K562 (cell line): ENCODE measurements at regions not wholly inside any gene's neighbourhood (a gene's known extent, or its start where the extent isn't known, plus 50 kb on each side); places are given as distances from the start of the nearest gene placed in this dataset.

Source experiments
- ATAC-seq: fragments of 200-7000 bp; cut with Tn5 transposase; 3 replicates; pipeline ENCODE4 v1.9.1; 2020; ENCODE audit warnings: moderate library complexity
- BruUV-seq: library from RNA; stranded (reverse); fragments of 400-500 nt; replicated peaks from 2 replicates; lab custom pipeline; 2021; lab: Mats Ljungman, UMichigan
- CTCF ChIA-PET: fragments of 300-600 bp; formaldehyde crosslinking; extraction: SDS; loops from one replicate; lab custom pipeline; 2021; ENCODE audit warnings: low intra/inter-chr PET ratio; lab: Yijun Ruan, JAX
- POLR2A ChIA-PET: fragments of 300-600, 350-650 bp; sonication (Branson Sonifier 250); formaldehyde crosslinking; extraction: SDS; loops from one replicate; lab custom pipeline; 2021; ENCODE audit warnings: antibody characterized with exemption, inconsistent platforms; lab: Yijun Ruan, JAX
- DNase-seq, 4 experiments: peaks; one replicate each; pipeline versions ENCODE4 v3.0.0 to v3.0.0-alpha.2; 2011 to 2018; ENCODE audit warnings: low spot score in 3 of 4, mixed read lengths in 3 of 4; ENCODE audit errors: extremely low read depth in 1 of 4
- FAIRE-seq: peaks from 2 replicates; lab custom pipeline; 2011; peaks lifted over from hg19 to GRCh38; lab: Jason Lieb, UNC
- H2AFZ ChIP-seq: 2 replicates; pipeline ENCODE4 v1.6.0; 2011; ENCODE audit warnings: low read depth, low read length, control low read depth, inconsistent platforms
- H3K27ac ChIP-seq: fragments of 200-600 bp; 3 replicates; pipeline ENCODE4 v1.8.0; 2011; ENCODE audit warnings: low read depth, mild to moderate bottlenecking, control low read depth, inconsistent platforms, low read length, moderate library complexity, mixed read lengths; ENCODE audit errors: extremely low read depth
- H3K27me3 ChIP-seq, 2 experiments: fragments of 300-600 bp in 1 of 2; 2 replicates in 1 of 2; 3 replicates in 1 of 2; pipeline versions ENCODE4 v1.6.0 to v1.8.0; 2011; ENCODE audit warnings: inconsistent platforms in 2 of 2, low read length in 2 of 2, mild to moderate bottlenecking in 1 of 2, mixed read lengths in 1 of 2, moderate library complexity in 1 of 2; ENCODE audit not compliant: control insufficient read depth in 2 of 2, insufficient read depth in 2 of 2
- H3K36me3 ChIP-seq: fragments of 300-600 bp; 3 replicates; pipeline ENCODE4 v1.8.0; 2011; ENCODE audit warnings: mild to moderate bottlenecking, low read length, inconsistent platforms; ENCODE audit not compliant: control insufficient read depth, insufficient read depth
- H3K4me1 ChIP-seq, 2 experiments: fragments of 200-600 bp in 1 of 2; replicated peaks in 1 of 2; 2 replicates in 1 of 2; 3 replicates in 1 of 2; pipeline versions ENCODE4 v1.5.1 to v1.8.0; 2011; ENCODE audit warnings: inconsistent platforms in 2 of 2, low read length in 2 of 2, mild to moderate bottlenecking in 1 of 2, mixed read lengths in 1 of 2, moderate library complexity in 1 of 2; ENCODE audit not compliant: control insufficient read depth in 2 of 2, insufficient read depth in 2 of 2
- H3K4me2 ChIP-seq: 2 replicates; pipeline ENCODE4 v1.6.1; 2011; ENCODE audit warnings: low read length, control low read depth, inconsistent platforms, mixed read lengths; ENCODE audit not compliant: insufficient read depth
- H3K4me3 ChIP-seq: fragments of 200-600 bp; sonication (generic), shearing (Covaris generic); 2 replicates; pipeline ENCODE4 v1.5.1; 2016; ENCODE audit warnings: control low read depth, inconsistent platforms
- H3K79me2 ChIP-seq: fragments of 200-600 bp; 3 replicates; pipeline ENCODE4 v1.8.0; 2011; ENCODE audit warnings: low read length, inconsistent platforms; ENCODE audit not compliant: control insufficient read depth, insufficient read depth
- H3K9ac ChIP-seq, 2 experiments: 2 replicates each; pipeline versions ENCODE4 v1.6.0 to v1.6.1; 2011; ENCODE audit warnings: low read depth in 2 of 2, low read length in 2 of 2, control low read depth in 1 of 2, inconsistent platforms in 1 of 2, mild to moderate bottlenecking in 1 of 2, mixed read lengths in 1 of 2; ENCODE audit not compliant: insufficient read depth in 1 of 2
- H3K9me1 ChIP-seq: one replicate; pipeline ENCODE4 v1.6.0; 2011; ENCODE audit warnings: inconsistent platforms, mild to moderate bottlenecking, low read length, moderate library complexity; ENCODE audit not compliant: control insufficient read depth, insufficient read depth
- H3K9me3 ChIP-seq: replicated peaks from 2 replicates; pipeline ENCODE4 v1.5.1; 2011; ENCODE audit warnings: low read depth, low read length, inconsistent platforms; ENCODE audit not compliant: control insufficient read depth, insufficient read depth
- H4K20me1 ChIP-seq: replicated peaks from 2 replicates; pipeline ENCODE4 v1.6.1; 2011; ENCODE audit warnings: low read length, inconsistent platforms, mixed read lengths; ENCODE audit not compliant: control insufficient read depth, insufficient read depth
- CREM ChIP-seq: IDR thresholded peaks from 2 replicates; pipeline ENCODE4 v1.6.1; 2014; ENCODE audit warnings: antibody characterized with exemption, low read depth
- FOS ChIP-seq: IDR thresholded peaks from 3 replicates; pipeline ENCODE4 v1.6.1; 2011; ENCODE audit not compliant: insufficient read length; ENCODE audit errors: extremely low read depth
- GABPB2 ChIP-seq: fragments of 250-450 bp; sonication (Bioruptor Pico); conservative IDR thresholded peaks from 2 replicates; pipeline ENCODE4 v1.5.1; 2021; ENCODE audit warnings: mild to moderate bottlenecking
- KLF6 ChIP-seq: fragments of 250-450 bp; sonication (Bioruptor Pico); IDR thresholded peaks from 2 replicates; pipeline ENCODE4 v1.4.0; 2020; ENCODE audit warnings: mild to moderate bottlenecking, moderate library complexity, borderline replicate concordance
- NCOA2 ChIP-seq, 2 experiments: fragments of 450-650 bp; IDR thresholded peaks; 2 replicates each; pipeline ENCODE4 v1.6.1; 2018; ENCODE audit warnings: mild to moderate bottlenecking in 2 of 2, moderate library complexity in 1 of 2; ENCODE audit not compliant: partially characterized antibody in 2 of 2
- NFRKB ChIP-seq: fragments of 450-650 bp; IDR thresholded peaks from 2 replicates; pipeline ENCODE4 v1.6.1; 2016; ENCODE audit warnings: low read depth
- NUFIP1 ChIP-seq: fragments of 450-650 bp; IDR thresholded peaks from 2 replicates; pipeline ENCODE4 v1.6.1; 2018; ENCODE audit not compliant: partially characterized antibody
- ZNF274 ChIP-seq: IDR thresholded peaks from 2 replicates; pipeline ENCODE4 v1.6.1; 2011; ENCODE audit warnings: low read depth, mild to moderate bottlenecking, low read length, moderate library complexity, borderline replicate concordance
- ZNF3 ChIP-seq: fragments of 250-450 bp; sonication (Bioruptor Pico); IDR thresholded peaks from 2 replicates; pipeline ENCODE4 v1.5.0; 2021; ENCODE audit warnings: mild to moderate bottlenecking, moderate library complexity
- ZNF644 ChIP-seq: fragments of 200-800 bp; sonication (Bioruptor generic); IDR thresholded peaks from 2 replicates; pipeline ENCODE4 v1.6.1; 2016; ENCODE audit warnings: low read depth, missing genetic modification characterization, missing compliant biosample characterization
- WGBS: fragments of 100-300 bp; shearing (Covaris generic); methylation state at CpG from one replicate; pipeline ENCODE4 v1.1.6; 2016; ENCODE audit warnings: low coverage, mixed read lengths; ENCODE audit not compliant: insufficient coverage; ENCODE audit errors: missing lambda C conversion rate; 5-methylcytosine and 5-hydroxymethylcytosine counted together
- in situ Hi-C: fragments of 300-500 bp; cut with MboI; formaldehyde crosslinking; loops from 4 replicates; pipeline ENCODE4 v1.15.0; 2018; ENCODE audit warnings: inconsistent platforms, mixed read lengths
- intact Hi-C: fragments of 100-400 bp; cut with micrococcal nuclease; formaldehyde crosslinking; loops from 2 replicates; pipeline ENCODE4 v1.14.2; 2022

DNA sequence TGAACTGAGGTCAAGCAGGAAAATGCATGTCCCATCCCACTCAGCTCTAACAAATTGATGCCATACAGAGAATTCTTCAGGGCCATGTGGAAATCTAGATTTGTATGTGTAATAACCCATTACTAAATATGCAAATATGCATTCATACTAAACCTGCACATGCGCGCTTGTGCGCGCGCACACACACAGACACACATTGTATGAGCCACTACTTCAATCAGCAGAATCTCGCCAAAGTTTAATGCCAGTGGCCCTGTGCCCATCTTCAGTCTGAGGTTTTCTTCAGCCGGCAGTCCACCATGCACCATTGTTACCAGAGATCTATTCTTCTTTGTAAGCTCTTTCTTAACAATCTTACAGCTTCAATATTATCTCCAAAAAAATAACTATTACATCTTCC lies 276.4 kb downstream of the PDGFC start:
- ChIA-PET CTCF (no interaction called here), POLR2A (no interaction called here)
- Histone ChIP-seq H3K4me2 (no peak overlapping the region), H3K36me3 (no peaks in the 10 kb centered on the region), H3K9me1 (no peaks in the 10 kb centered on the region), H3K9me3 (no peaks in the 10 kb centered on the region), H3K9ac (no peak overlapping the region), H2AFZ (no peak overlapping the region), H3K79me2 (no peaks in the 10 kb centered on the region), H3K4me3 (no peak overlapping the region), H3K4me1 (no peaks in the 10 kb centered on the region), H3K27ac (no peak overlapping the region), H4K20me1 (no peaks in the 10 kb centered on the region), H3K27me3 (no peaks in the 10 kb centered on the region)
- intact Hi-C loops (no loop called here), in situ Hi-C loops (no loop called here)
- BruUV-seq, result no TSS peak
- no peak for TF ChIP-seq GABPB2
- no peak for TF ChIP-seq ZNF274
- no peak for TF ChIP-seq ZNF644 (tag)
- no peak for FAIRE-seq
- ATAC-seq, result no peak
- no peak for DNase-seq
- 62% methylated on average over 7 of the region's 7 CpGs for WGBS

GRCh38 chr4:156694413-156694812 lies 277.2 kb downstream of the PDGFC start:
- ATAC-seq, result no peak
- H3K27me3 ChIP-seq, result no peaks in the 10 kb centered on the region
- no peaks in the 10 kb centered on the region for H3K9me3 ChIP-seq
- H3K4me2 ChIP-seq, result no peak overlapping the region
- H3K9ac ChIP-seq, result no peak overlapping the region
- H3K4me3 ChIP-seq, result no peak overlapping the region
- no peaks in the 10 kb centered on the region for H3K4me1 ChIP-seq
- ChIA-PET POLR2A (no interaction called here), CTCF (no interaction called here)
- H3K79me2 ChIP-seq, result no peaks in the 10 kb centered on the region
- no peaks in the 10 kb centered on the region for H3K9me1 ChIP-seq
- FAIRE-seq, result no peak
- TF ChIP-seq NCOA2 (IDR thresholded peaks at IDR 0.05; ENCODE audit: partially characterized antibody in 2 of 2) (no peak), CREM (no peak), ZNF3 (no peak), KLF6 (no peak), FOS (no peak), NFRKB (no peak), NUFIP1 (no peak)
- H3K36me3 ChIP-seq, result no peaks in the 10 kb centered on the region
- no peak for DNase-seq
- WGBS, result 0% methylated on average over 3 of the region's 3 CpGs
- BruUV-seq, result no TSS peak
- intact Hi-C loops, result no loop called here
- no peak overlapping the region for H2AFZ ChIP-seq
- in situ Hi-C loops, result no loop called here
- H4K20me1 ChIP-seq, result no peaks in the 10 kb centered on the region
- no peak overlapping the region for H3K27ac ChIP-seq
